ENCODE measurements at regions not wholly inside any gene's neighbourhood (a gene's known extent, or its start where the extent isn't known, plus 50 kb on each side); places are given as distances from the start of the nearest gene placed in this dataset.

GRCh38 chr18:77495079-77495478, 245.4 kb downstream of the GALR1 start:
- TF ChIP-seq CTCF (IDR thresholded peaks at IDR 0.05) = no peak
- TF ChIP-seq POLR2A (IDR thresholded peaks at IDR 0.05) = no peak
- TF ChIP-seq POLR2AphosphoS5 (IDR thresholded peaks at IDR 0.05) = no peak
